Hindlimb muscle (tissue), 1 donor: ENCODE measurements at regions not wholly inside any gene's neighbourhood (a gene's known extent, or its start where the extent isn't known, plus 50 kb on each side); places are given as distances from the start of the nearest gene placed in this dataset.

Experiments used
- DNase-seq: peaks from one replicate; pipeline ENCODE4 v3.0.0-alpha.2; 2013

DNA sequence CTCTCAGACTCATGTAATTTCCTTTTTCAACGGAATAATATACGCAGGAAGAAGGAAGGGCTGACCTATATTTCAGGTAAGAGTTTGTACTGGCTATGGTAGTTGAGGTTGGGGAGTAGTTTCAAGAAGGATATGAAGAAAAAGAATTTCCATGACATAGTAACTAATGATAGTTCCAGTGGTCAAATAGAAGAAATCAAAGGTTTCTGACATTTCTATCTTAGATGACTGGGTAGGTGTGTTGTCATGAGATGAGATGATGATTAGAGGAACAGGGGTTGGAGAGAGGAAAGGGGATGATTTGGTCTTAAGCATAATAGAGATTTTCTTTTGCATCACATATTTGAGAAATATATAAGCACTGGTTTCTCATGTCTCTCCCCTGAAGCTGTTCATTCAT, 166.0 kb downstream of the SPATA31D1 start:
- DNase-seq: no peak

DNA sequence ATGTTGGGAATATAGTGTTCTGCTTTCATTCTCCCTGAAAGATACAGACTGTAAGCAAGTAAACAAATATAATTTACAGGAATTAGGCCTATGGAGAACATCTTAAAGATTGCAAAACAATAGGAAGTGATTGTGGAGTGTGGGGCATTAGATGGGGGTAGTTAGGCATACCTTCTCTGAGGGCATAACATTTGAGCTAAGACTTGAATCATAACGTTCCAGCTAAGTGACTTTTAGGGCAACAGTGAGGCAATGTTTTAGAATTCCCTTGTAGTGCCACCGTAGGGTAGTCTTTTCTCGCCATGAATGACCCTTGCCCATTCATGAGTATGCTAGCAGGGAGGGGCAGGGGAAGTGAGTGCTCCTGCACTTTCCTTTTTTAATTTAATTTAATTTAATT, 173.3 kb downstream of the SPATA31D1 start:
- DNase-seq: no peak

DNA sequence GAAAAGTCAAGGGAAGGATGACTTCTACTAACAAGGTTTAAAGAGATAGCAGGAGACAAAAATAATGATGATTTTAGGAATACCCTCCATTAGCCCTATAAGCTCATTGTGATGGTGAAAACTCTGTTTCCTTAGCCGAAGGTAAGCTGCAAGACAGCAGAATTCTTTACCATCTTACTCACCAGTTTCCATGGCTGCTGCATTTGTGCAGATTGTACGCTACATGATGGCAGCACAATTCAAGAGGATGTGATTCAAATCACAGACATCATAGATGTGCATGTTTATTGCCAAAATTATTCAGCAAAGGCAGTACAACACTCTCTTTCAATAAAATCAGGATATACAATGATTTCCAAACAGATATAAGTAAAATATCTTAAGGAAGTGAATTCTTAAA, 175.6 kb downstream of the SPATA31D1 start:
- no peak for DNase-seq

DNA sequence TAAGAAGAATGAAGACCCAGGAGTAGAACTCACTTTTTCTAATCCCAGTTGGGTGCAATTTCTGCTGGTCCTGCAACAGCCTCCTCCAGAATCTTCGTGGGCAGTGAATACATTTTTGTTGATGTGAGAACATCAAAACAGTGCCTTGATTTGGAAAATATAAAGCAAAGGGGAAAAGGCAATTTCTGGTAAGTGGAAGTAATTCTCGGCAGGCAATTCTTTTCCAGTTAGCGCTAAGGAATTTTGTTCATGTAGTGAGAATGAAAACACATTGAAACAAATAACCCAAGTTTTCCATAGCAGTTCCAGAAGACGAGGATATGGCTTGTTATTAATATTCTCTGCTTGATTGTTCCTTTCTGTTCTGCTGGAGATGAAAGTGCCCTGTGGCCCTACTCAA, 178.7 kb downstream of the SPATA31D1 start:
- no peak for DNase-seq

DNA sequence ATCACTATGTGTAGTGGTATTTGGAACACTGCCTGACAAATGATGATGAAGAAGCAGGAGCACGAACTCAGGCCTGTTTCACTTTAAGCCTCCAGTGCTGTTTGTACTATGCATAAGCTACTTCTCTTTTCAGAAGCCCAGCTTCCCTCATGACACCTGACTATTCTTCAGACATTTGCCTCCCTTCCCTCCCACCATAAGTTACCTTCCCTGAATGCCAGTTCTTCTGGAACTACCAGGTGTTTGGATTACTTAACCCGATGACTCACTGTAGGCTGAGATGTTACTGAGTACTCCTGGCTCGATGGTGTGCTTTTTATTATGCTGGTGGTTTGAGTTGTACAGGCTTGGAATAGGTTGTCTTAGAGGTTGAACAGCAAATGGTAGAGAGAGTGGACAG, 180.0 kb downstream of the SPATA31D1 start:
- DNase-seq: no peak

DNA sequence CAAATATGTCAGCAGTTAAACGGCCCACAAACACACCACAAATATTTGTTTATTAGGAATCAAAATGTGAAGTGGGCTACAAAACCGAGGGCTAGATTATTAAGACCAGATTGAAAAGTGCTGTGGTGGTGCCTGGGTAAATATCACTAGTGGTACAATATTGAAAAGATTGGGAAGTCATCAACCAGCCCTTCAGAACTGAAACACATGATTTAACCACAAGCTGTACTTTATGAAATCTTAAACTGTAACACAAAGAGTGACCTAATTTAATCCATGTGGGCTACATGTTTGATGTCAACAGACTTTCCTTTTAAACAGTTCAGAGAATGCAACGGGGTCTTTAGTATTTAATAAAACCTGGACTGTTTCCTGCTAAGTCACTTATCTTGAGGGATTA, 182.3 kb downstream of the SPATA31D1 start:
- DNase-seq: no peak

DNA sequence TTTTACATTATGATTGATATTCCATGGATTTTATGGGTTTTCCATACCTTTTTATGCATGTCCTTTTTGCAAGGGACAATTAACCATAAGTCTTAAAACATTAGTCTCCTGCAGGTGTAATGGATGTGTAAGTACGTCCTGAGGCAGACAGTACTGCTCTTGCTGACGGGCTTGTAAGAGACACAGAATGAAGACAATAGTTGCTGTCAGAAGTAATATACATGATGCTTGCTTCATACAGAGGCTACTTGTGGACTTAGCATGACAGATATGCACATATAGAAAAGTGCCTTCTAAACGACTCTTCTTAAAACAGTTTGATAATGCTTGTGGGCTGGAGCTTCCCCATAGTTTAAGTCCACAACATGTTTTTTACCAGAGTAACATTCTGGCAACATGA, 182.7 kb downstream of the SPATA31D1 start:
- DNase-seq: no peak

DNA sequence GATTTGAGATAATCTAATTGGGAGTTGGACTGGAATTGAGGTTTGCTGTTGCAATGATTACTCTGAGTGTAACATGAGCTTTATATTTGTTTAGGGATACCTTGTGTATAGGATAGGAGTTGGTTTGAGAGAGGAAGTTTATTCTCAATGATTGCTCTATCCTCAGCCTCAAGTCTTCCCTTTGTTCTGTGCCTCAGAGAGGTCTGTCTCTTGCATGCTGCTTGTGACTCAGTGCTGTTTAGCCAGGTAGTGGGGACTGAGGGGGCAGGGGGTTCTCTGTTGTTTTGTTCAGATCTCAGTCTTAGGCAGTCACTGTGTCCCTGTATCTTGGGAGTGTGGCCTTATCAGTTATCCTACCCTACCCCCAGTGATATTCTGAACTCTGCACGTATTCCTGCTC, 192.1 kb downstream of the SPATA31D1 start:
- no peak for DNase-seq

DNA sequence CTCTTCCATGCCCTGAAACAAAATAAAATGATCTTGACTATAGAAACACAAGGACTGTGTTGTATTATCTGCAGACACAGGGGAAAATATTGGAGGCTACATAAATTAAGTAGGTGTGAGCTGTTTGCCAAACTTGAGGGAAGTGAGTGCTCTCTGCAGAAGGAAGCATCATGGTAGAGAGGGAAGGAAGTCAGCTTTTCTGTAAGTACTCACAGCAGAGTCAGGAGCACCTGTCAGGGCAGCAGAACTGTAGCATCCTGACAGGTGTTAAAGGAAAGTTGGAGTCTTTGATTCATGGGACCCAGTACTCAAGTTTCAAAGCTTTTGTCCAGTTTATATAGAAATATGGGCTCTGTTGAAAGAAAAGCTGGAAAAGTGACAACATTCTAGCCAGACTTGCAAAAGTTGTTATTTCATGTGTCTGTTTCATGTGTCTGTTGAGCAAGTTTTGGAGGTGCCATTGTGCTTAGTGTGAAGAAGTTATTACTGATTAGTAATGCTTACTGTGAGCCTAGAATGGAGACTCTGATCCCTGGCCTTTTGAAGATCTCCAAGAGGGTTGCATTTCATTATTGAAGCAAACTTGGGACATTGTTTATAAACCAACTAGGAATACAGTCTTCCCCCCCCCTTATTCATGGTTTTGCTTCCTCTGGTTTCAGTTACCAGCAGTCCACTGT, 194.7 kb downstream of the SPATA31D1 start:
- DNase-seq: no peak

DNA sequence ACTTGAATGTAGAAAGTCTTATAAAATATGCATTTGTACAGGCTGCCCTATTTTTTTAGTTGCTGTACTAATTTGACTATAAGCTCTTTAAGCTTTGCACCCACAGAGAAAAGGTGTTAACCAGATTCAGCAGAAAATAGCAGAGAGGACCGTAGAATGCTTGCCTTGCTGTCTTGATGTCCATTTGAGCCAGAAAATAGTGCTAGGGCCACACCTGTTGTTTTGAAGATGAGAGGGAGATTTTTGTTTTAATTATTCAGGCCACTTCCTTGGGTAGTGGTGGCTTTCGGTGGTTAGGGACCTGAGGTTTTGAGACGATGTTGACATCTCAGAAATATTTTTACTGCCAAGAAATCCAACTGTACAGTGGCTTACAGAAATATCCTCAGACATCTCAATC, 196.0 kb downstream of the SPATA31D1 start:
- DNase-seq: no peak

DNA sequence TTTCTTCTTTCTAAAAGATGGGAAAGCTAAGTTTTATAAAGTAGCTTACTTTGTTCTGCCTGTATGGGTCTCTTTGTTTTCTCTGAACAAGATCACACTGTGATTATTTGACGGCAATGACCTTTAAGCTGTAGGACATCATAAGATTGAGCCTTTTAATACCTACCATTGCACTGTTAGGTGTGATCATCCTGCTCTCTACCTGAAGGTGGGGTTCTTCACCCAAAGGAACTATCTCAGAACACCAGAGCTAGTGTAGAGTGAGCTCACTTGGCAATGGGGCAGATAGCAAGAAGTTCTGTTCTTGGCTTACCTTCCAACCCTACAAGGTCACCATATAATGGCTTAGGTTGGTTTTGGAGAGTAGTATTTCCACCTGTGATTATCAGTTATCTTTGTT, 200.2 kb downstream of the SPATA31D1 start:
- DNase-seq: no peak

DNA sequence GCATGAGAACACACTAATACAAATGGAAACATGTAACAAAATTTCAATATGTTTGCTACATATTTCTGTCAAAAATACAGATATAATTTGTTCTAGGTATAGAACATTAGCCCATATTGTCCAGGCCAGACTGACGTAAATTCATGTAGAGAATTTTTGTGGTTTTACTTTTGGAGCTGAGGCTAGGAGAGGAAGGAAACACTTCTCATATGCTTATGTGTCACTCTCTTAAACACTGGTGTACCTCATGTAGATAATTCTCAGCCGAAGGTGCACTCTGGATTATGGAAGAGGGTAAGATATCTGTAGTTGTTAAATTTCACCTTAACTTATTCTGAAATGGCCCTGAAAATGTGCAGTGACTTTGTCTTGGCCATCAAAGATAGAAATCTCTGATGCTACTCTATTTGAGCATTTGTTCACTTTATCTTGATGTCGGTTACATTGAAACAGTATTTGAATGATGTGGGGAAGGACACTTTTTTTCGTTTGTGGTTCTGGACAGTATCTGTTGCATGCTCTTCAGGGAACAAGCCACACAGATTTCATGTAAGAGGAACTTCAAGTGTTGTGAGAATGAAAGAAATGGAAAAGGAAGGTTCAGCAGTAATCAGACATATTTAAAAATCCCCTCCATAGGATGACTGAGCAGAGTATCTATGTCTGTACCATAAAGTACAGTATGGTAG, 202.7 kb downstream of the SPATA31D1 start:
- no peak for DNase-seq

DNA sequence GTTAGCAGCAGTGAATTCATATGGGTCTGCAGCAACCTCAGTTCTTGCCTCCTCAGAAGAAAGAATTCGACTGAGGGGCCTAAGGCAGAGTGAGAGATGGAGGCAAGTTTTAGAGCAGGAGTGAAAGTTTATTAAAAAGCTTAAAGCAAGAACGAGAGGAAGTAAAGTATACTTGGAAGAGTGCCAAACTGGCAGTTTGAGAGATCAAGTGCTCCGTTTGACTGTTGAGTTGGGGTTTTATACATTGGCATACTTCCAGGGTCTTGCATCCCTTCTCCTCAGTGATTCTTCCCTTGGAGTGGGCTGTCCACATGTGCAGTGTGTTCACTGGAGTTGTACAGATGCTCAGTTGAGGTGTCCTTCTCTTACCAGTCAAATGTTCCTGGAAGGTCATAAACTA, 203.6 kb downstream of the SPATA31D1 start:
- no peak for DNase-seq

DNA sequence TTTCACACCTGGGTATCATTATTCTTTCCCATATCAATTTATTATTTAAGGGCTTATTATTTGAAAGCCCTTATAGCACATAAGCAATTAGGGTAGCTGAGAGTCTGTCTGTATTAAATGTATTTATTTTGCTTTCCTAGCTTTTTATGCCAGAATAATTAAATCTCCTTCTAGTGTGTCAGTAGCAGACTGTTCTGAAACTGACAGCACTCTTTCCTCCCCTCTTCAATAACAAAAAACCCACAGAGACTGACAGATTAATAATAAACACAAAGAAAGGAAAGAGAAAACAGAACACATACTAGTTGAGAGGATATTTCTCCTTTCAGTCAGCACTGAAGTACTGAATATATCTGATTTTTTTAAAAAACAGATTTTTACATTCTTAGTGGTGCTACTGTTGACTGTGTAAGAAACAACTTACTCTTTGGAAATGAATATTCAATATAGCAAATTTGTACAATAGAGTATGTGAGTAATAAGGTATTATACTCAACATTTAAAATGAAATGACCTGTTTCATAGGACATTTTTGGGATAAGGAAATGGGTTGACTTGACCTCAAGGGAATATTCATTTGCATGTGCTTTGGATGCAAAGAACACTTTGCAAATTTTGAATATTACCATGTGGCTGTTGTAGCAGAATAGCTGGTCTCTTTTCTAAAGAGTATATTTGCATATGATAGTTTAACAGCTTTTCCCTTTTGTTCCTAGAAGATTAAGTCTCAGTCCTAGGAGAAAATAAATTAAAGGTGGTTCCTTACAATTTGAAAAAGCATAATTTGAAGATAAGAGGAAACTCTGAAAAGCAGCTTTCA, 208.3 kb downstream of the SPATA31D1 start:
- DNase-seq: no peak

DNA sequence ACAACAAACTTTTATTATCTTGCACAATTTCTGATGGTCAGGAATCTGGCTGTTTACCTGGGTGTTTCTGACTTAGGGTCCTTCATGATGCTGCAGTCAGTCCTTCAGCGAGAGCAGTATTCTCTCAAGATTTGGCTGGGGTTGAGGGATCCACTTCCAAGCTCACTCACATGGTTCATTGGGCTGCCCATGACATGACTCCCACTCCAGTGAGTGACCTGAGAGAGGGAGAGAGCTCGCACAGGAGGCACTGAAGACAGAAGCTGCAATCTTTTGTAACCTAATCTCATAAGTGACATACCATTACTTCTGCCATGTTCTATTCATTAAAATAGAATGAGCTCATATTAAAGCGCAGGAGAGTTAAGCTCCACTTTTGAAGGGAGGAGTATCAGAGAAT, 212.6 kb downstream of the SPATA31D1 start:
- DNase-seq: no peak

DNA sequence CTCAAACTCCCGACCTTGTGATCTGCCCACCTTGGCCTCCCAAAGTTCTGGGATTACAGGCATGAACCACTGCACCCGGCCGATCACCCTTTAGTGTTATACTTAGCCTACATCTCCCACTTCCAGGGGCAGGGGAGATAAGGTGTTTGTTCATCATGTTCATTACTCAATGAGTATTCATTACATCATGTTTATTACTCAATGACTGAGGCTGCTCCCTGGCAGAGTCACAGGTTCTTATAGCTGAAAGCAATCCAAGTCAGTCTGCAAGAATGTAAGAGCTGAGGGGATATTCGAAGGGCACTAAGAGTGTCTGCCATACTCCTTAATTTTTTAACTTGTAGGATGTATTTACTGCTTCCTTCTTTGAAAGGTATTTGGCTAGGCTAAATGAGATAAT, 214.2 kb downstream of the SPATA31D1 start:
- DNase-seq: no peak

DNA sequence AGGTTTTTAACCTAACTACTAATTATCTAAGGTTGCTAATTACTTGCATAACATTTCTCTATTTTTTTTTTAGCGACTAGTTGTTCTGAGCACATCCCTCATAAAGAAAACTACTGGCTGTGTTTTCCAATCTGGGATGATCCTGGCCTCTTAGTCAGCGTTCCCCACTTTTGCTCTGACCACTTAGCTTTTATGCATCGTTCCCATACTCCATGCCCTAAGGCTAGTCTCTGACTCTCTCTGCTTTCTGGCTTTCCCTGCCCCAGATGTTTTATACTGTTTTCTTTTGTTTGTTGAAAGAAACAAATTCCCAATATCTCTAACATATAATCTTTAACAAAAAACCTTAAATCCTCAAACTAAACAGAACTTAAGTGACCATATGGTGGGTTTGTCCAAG, 217.9 kb downstream of the SPATA31D1 start:
- DNase-seq: no peak

DNA sequence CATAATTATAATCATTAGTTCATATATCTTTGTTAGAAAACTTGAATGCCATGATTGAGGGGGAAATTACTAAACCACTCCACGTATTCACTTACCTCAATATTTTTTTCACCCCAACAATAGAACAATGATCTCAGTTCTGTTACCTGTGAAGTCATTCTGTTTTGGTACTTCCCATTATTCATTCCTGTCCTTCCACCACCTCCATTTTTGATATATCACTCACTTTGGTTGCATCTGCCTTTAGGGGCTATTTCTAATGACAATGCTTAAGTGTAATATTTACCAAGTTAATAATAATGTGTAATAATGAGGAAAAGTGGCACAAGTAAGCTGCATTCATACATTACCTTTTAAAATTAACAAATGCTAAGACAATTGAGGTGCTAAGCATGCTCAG, 218.4 kb downstream of the SPATA31D1 start:
- no peak for DNase-seq

DNA sequence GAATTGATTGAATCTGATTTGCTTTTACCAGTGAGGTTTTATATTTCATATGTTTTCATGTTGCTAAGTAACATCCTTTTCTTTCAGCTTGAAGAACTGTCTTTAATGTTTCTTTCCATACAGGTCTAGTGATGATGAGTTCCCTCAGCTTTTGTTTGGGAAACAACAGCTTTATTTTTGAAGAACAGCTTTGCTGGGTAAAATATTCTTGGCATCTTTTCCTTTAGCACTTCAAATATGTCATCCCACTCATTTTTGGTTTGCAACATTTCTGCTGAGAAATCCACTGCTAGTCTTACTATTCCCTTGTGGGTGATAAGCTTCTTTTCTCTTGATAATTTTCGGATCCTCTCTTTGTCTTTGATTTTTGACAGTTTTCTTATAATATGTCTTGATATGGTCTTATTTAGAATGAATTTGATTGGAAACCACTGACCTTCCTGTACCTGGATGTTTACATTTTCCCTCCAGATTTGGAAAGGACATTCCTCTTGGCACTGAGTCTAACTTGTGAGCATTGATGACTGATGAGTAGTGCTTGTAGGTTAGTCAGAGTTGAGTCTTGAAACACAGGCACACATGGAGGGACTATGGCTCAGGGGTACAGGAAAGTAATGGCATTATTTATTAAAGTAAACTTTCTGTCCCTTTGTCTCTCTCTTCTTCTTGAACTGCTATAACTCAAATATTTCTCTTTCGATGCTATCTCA, 220.3 kb downstream of the SPATA31D1 start:
- no peak for DNase-seq

DNA sequence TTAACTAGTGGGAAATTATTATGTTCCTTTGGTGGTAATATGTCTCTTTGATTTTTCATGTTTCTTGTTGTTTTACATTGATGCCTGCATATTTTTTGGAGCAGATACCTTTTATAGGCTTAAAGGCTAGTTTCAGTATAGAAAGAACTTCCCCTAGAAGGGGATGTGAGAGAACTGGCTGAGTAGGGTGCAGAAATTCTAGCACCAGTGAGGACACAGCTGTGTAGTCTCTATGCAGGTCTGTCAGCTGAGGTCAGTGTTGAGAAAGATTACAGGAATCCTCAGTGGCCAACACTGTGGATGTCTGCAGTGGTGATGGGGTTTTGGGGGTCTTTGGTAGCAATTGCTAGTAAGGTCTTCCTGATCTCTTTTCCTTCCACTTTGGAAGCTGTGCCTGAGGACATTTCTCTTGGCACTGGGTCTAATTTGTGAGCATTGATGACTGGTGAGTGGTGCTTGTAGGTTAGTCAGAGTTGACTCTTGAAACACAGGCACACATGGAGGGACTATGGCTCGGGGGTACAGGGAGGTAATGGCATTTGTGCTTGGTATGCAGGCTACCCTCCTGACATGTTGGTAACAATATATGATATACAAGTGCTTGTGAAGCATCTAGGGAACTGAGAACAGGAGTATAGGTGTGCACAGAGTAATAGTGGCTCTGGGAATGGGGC, 221.4 kb downstream of the SPATA31D1 start:
- DNase-seq: no peak

DNA sequence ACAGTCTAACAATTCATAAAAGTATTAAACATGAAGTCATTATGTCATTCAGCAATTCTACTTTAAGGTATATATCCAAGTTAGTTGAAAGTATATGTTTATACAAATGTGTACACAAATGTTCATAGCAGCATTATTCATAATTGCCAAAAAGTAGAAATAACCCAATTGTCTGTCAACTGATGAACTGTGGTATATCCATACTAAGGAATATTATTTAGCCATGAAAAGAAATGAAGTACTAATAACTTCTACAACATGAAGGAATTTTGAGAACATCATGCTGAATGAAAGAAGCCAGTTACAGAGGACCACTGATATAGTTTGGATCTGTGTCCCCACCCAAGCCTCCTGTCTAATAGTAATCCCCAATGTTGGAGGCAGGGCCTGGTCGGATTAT, 224.3 kb downstream of the SPATA31D1 start:
- no peak for DNase-seq

DNA sequence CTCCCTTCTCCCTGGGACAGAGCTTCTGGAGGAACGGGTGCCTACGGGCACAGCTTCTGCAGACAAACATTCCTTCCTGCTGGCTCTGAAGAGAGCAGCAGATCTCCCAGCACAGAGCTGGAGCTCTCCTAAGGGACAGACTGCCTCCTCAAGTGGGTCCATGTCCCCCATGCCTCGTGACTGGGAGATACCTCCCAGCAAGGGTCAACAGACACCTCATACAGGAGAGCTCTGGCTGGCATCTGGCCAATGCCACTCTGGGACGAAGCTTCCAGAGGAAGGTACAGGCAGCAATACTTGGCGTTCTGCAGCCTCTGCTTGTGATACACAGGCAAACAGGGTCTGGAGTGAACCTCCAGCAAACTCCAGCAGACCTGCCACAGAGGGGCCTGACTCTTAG, 227.9 kb downstream of the SPATA31D1 start:
- no peak for DNase-seq

DNA sequence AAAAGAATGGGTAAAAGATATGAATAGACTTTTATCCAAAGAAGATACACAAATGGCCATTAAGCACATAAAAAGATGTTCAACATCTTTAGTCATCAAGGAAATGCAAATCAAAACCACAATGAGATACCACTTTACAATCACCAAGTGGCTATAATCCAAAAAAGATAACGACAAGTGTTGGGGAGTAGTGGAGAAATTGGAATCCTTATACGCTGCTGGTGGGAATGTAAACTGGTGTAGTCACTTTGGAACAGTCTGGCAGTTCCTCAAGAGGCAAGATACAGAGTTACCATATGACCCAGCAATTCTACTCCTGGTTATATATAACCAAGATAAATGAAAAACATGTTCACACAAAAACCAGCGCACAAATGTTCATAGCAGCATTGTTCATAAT, 234.9 kb downstream of the SPATA31D1 start:
- no peak for DNase-seq
